IMR-90 (cell line): ENCODE measurements at regions not wholly inside any gene's neighbourhood (a gene's known extent, or its start where the extent isn't known, plus 50 kb on each side); places are given as distances from the start of the nearest gene placed in this dataset.

ENCODE experiments used
- ATAC-seq: fragments of 200-7000 bp; cut with Tn5 transposase; 2 replicates; pipeline ENCODE4 v1.9.1; 2020; ENCODE audit warnings: low read depth, mild to moderate bottlenecking, moderate library complexity
- BruUV-seq: library from RNA; stranded (reverse); fragments of 400-500 nt; replicated peaks from 2 replicates; lab custom pipeline; 2021; lab: Mats Ljungman, UMichigan
- CTCF ChIA-PET: fragments of 300-600 bp; formaldehyde crosslinking; extraction: SDS; loops from one replicate; lab custom pipeline; 2021; ENCODE audit warnings: antibody characterized with exemption; lab: Yijun Ruan, JAX
- POLR2A ChIA-PET: fragments of 300-600 bp; sonication (Branson Sonifier 250); formaldehyde crosslinking; loops from one replicate; lab custom pipeline; 2022; ENCODE audit warnings: antibody characterized with exemption; ENCODE audit not compliant: unreplicated experiment; lab: Charles Lee
- DNase-seq: peaks from one replicate; pipeline ENCODE4 v3.0.0; 2013
- H2AFZ ChIP-seq: replicated peaks from 2 replicates; pipeline ENCODE3; 2013; ENCODE audit warnings: low read length, mild to moderate bottlenecking; ENCODE audit not compliant: poor library complexity
- H2AK5ac ChIP-seq: 2 replicates; pipeline ENCODE4 v1.6.1; 2013; ENCODE audit warnings: low read depth, low read length, inconsistent platforms
- H2AK9ac ChIP-seq: replicated peaks from 2 replicates; pipeline ENCODE3; 2013; ENCODE audit warnings: mild to moderate bottlenecking, low read depth, low read length, moderate library complexity; ENCODE audit not compliant: poor library complexity
- H2BK120ac ChIP-seq: 2 replicates; pipeline ENCODE4 v1.6.1; 2013; ENCODE audit warnings: low read depth, low read length, inconsistent platforms
- H2BK15ac ChIP-seq: 3 replicates; pipeline ENCODE4 v1.6.1; 2013; ENCODE audit warnings: low read depth, low read length, inconsistent platforms
- H2BK20ac ChIP-seq: 2 replicates; pipeline ENCODE4 v1.6.1; 2013; ENCODE audit warnings: low read depth, mild to moderate bottlenecking, inconsistent platforms, low read length, moderate library complexity
- H2BK5ac ChIP-seq: 2 replicates; pipeline ENCODE4 v1.6.1; 2013; ENCODE audit warnings: mild to moderate bottlenecking, low read depth, low read length, inconsistent platforms; ENCODE audit not compliant: poor library complexity, severe bottlenecking
- H3K14ac ChIP-seq: replicated peaks from 2 replicates; pipeline ENCODE4 v1.6.1; 2013; ENCODE audit warnings: low read depth, low read length, inconsistent platforms
- H3K18ac ChIP-seq: 2 replicates; pipeline ENCODE4 v1.6.1; 2013; ENCODE audit warnings: low read depth, low read length, control low read depth
- H3K23ac ChIP-seq: 2 replicates; pipeline ENCODE4 v1.6.1; 2013; ENCODE audit warnings: low read depth, low read length, inconsistent platforms
- H3K27ac ChIP-seq: 2 replicates; pipeline ENCODE4 v1.5.1; 2013; ENCODE audit warnings: mild to moderate bottlenecking, control low read depth, low read length; ENCODE audit not compliant: insufficient read depth
- H3K27me3 ChIP-seq: 2 replicates; pipeline ENCODE4 v1.6.1; 2013; ENCODE audit warnings: low read length; ENCODE audit not compliant: control insufficient read depth, insufficient read depth
- H3K36me3 ChIP-seq: 2 replicates; pipeline ENCODE4 v1.6.1; 2013; ENCODE audit warnings: low read length, mixed read lengths; ENCODE audit not compliant: control insufficient read depth, insufficient read depth
- H3K4ac ChIP-seq: 2 replicates; pipeline ENCODE4 v1.6.1; 2013; ENCODE audit warnings: low read depth, low read length, inconsistent platforms
- H3K4me1 ChIP-seq: 2 replicates; pipeline ENCODE4 v1.6.1; 2013; ENCODE audit warnings: low read length, mixed read lengths; ENCODE audit not compliant: control insufficient read depth, insufficient read depth
- H3K4me2 ChIP-seq: 2 replicates; pipeline ENCODE4 v1.6.1; 2013; ENCODE audit warnings: low read depth, mild to moderate bottlenecking, control low read depth, low read length, moderate library complexity
- H3K4me3 ChIP-seq: 2 replicates; pipeline ENCODE4 v1.5.1; 2013; ENCODE audit warnings: low read depth, mild to moderate bottlenecking, control low read depth, low read length, moderate library complexity; ENCODE audit not compliant: insufficient read depth
- H3K56ac ChIP-seq: 2 replicates; pipeline ENCODE4 v1.6.1; 2013; ENCODE audit warnings: low read length, inconsistent platforms; ENCODE audit not compliant: insufficient read depth; ENCODE audit errors: extremely low read depth
- H3K79me1 ChIP-seq, 2 experiments: 2 replicates each; pipeline ENCODE4 v1.6.1; 2013; ENCODE audit warnings: low read length in 2 of 2, inconsistent platforms in 1 of 2, low read depth in 1 of 2
- H3K9ac ChIP-seq: 2 replicates; pipeline ENCODE4 v1.6.1; 2013; ENCODE audit warnings: low read depth, low read length, control low read depth
- H3K9me1 ChIP-seq: 2 replicates; pipeline ENCODE4 v1.6.1; 2013; ENCODE audit warnings: low read length, inconsistent platforms; ENCODE audit not compliant: insufficient read depth
- H3K9me3 ChIP-seq: 2 replicates; pipeline ENCODE4 v1.6.1; 2013; ENCODE audit warnings: low read length; ENCODE audit not compliant: control insufficient read depth, insufficient read depth
- H4K20me1 ChIP-seq: 2 replicates; pipeline ENCODE4 v1.6.1; 2013; ENCODE audit warnings: low read length, inconsistent platforms; ENCODE audit not compliant: insufficient read depth
- H4K5ac ChIP-seq: 2 replicates; pipeline ENCODE4 v1.6.1; 2013; ENCODE audit warnings: mild to moderate bottlenecking, low read depth, low read length, control low read depth
- H4K8ac ChIP-seq, 2 experiments: 2 replicates each; pipeline ENCODE4 v1.6.1; 2013; ENCODE audit warnings: low read depth in 2 of 2, low read length in 2 of 2, control low read depth in 1 of 2, inconsistent platforms in 1 of 2
- H4K91ac ChIP-seq: 2 replicates; pipeline ENCODE4 v1.6.1; 2013; ENCODE audit warnings: low read depth, low read length, inconsistent platforms; ENCODE audit not compliant: insufficient read depth
- BHLHE40 ChIP-seq: fragments of 150-350 bp; IDR thresholded peaks from 2 replicates; pipeline ENCODE4 v1.6.1; 2016; ENCODE audit warnings: mild to moderate bottlenecking, low read depth, low read length
- MAFK ChIP-seq: IDR thresholded peaks from 2 replicates; pipeline ENCODE4 v1.6.1; 2012; ENCODE audit warnings: low read depth, low read length, improper control_type of control experiment
- MAZ ChIP-seq: IDR thresholded peaks from 2 replicates; pipeline ENCODE4 v1.6.1; 2012; ENCODE audit warnings: low read depth, mild to moderate bottlenecking, low read length, improper control_type of control experiment, moderate library complexity, borderline replicate concordance
- MXI1 ChIP-seq: IDR thresholded peaks from 2 replicates; pipeline ENCODE4 v1.6.1; 2012; ENCODE audit warnings: low read depth, mild to moderate bottlenecking, low read length, moderate library complexity, borderline replicate concordance
- NFE2L2 ChIP-seq: fragments of 150-350 bp; IDR thresholded peaks from 2 replicates; pipeline ENCODE4 v1.6.1; 2016; ENCODE audit warnings: low read depth, mild to moderate bottlenecking, low read length
- RAD21 ChIP-seq: IDR thresholded peaks from 2 replicates; pipeline ENCODE4 v1.6.1; 2012; ENCODE audit warnings: low read length, improper control_type of control experiment
- WGBS, 2 experiments: methylation state at CpG; one replicate each; pipeline versions ENCODE4 v1.1.5 to v1.1.7; 2013; ENCODE audit warnings: missing lambda C conversion rate in 2 of 2; ENCODE audit not compliant: insufficient read length in 1 of 2; ENCODE audit errors: extremely low coverage in 2 of 2; 5-methylcytosine and 5-hydroxymethylcytosine counted together
- dilution Hi-C: fragments of 300-500 bp; cut with HindIII; formaldehyde crosslinking; loops from one replicate; pipeline ENCODE4 v1.14.3; 2018; ENCODE audit warnings: low sequenced_read_pairs; ENCODE audit not compliant: unreplicated experiment
- in situ Hi-C: fragments of 300-500 bp; cut with MboI; formaldehyde crosslinking; loops from 3 replicates; pipeline ENCODE4 v1.14.3; 2019; ENCODE audit warnings: low sequenced_read_pairs, inconsistent platforms, mixed read lengths
- intact Hi-C: fragments of 100-400 bp; cut with micrococcal nuclease; formaldehyde crosslinking; loops from 2 replicates; pipeline ENCODE4 v1.10.0; 2022
- TF ChIP-seq, protein P1 (sequence below): fragments of 150-350 bp; IDR thresholded peaks from 2 replicates; pipeline ENCODE4 v1.6.1; 2016; ENCODE audit warnings: low read depth, mild to moderate bottlenecking, low read length, moderate library complexity, borderline replicate concordance

DNA sequence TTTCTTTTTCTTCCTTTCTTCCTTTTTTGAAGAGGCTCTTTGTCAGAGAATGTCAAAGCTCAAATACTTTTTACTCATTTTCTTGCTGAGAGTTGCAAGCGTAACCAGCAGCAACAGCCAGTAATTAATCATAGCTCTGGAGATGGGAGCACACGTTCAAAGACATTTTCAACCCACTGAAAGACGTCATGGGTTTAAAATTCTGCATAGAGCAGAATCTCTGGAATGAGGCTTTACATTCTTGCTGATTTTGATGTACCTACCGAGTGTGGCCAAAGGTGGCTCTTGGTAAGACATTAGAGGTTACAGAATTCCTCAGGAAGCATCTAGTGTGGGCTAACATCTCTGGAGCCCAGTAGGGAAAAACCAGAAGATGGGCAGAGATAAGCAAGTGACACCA, 292.5 kb downstream of the MTX2 start:
- H2BK15ac ChIP-seq = no peak overlapping the region
- DNase-seq (peak; percentile 71), ATAC-seq (no peak)
- H4K8ac ChIP-seq = peak overlapping the region in 1 of 2 experiments; percentile 49; a peak in 1 of 4 replicates
- in situ Hi-C loops (no loop called here), dilution Hi-C loops (no loop called here), intact Hi-C loops (no loop called here)
- H3K27me3 ChIP-seq = peaks cover 4% of the 10 kb centered on the region; the same call in 1 of the 2 replicates
- no peak overlapping the region; the same call in 1 of the 2 replicates for H3K4me2 ChIP-seq
- H3K36me3 ChIP-seq = no peaks in the 10 kb centered on the region
- no peak overlapping the region for H2AFZ ChIP-seq
- no peak overlapping the region for H3K14ac ChIP-seq
- WGBS, 2 experiments = 83% methylated on average over 1 of the region's 4 CpGs; no CpG with 5 or more reads in 1 of the 2 experiments
- H4K20me1 ChIP-seq = no peaks in the 10 kb centered on the region
- TF ChIP-seq MAZ = no peak
- TF ChIP-seq MAFK = no peak
- TF ChIP-seq MXI1 = no peak
- peak; percentile 38; the same call in 1 of the 2 replicates for TF ChIP-seq BHLHE40
- no peak for TF ChIP-seq NFE2L2
- TF ChIP-seq, protein P1, sequence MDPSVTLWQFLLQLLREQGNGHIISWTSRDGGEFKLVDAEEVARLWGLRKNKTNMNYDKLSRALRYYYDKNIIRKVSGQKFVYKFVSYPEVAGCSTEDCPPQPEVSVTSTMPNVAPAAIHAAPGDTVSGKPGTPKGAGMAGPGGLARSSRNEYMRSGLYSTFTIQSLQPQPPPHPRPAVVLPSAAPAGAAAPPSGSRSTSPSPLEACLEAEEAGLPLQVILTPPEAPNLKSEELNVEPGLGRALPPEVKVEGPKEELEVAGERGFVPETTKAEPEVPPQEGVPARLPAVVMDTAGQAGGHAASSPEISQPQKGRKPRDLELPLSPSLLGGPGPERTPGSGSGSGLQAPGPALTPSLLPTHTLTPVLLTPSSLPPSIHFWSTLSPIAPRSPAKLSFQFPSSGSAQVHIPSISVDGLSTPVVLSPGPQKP = no peak
- TF ChIP-seq RAD21 = no peak
- H2AK9ac ChIP-seq = no peak overlapping the region
- no peak overlapping the region for H3K27ac ChIP-seq
- H3K18ac ChIP-seq = peak overlapping the region; percentile 6; the same call in 1 of the 2 replicates
- H3K4me3 ChIP-seq = no peak overlapping the region
- POLR2A ChIA-PET = no interaction called here
- BruUV-seq = no TSS peak
- no peak overlapping the region for H3K9ac ChIP-seq
- H2BK20ac ChIP-seq = no peak overlapping the region
- no peak overlapping the region for H4K91ac ChIP-seq
- H3K9me1 ChIP-seq = peaks cover 5% of the 10 kb centered on the region; the same call in 1 of the 2 replicates
- no peak overlapping the region for H2AK5ac ChIP-seq
- H4K5ac ChIP-seq = no peak overlapping the region
- peak overlapping the region; percentile 78 for H2BK120ac ChIP-seq
- no peak overlapping the region for H3K56ac ChIP-seq
- H2BK5ac ChIP-seq = peak overlapping the region; percentile 48
- peaks cover 6% of the 10 kb centered on the region for H3K4me1 ChIP-seq
- CTCF ChIA-PET = interaction anchor here (0.6 to 1.0 kb wide), 4 partner anchors 54 to 434 kb away, joined by 3 read pairs; no protein-coding TSS in a partner anchor
- H3K23ac ChIP-seq = no peak overlapping the region
- no peak overlapping the region for H3K4ac ChIP-seq
- no peaks in the 10 kb centered on the region for H3K9me3 ChIP-seq
- no peaks in the 10 kb centered on the region for H3K79me1 ChIP-seq
